HEK293T (cell line): ENCODE measurements at regions not wholly inside any gene's neighbourhood (a gene's known extent, or its start where the extent isn't known, plus 50 kb on each side); places are given as distances from the start of the nearest gene placed in this dataset.
A peak's percentile ranks its signal among the peaks of the same experiment; 100 is the strongest.
"Not testable (repeated sequence)": the region's sequence is repeated elsewhere in the genome, so short reads cannot be mapped to it uniquely, and the experiment has no call there.

ENCODE experiments used
- CTCF ChIA-PET: fragments of 350-600 bp; formaldehyde crosslinking; extraction: SDS; loops from one replicate; lab custom pipeline; 2021; ENCODE audit warnings: antibody characterized with exemption, inconsistent platforms; lab: Yijun Ruan, JAX
- POLR2A ChIA-PET: fragments of 350-600 bp; formaldehyde crosslinking; extraction: SDS; loops from one replicate; lab custom pipeline; 2020; ENCODE audit warnings: antibody characterized with exemption, inconsistent platforms; lab: Yijun Ruan, JAX
- DNase-seq: peaks from one replicate; pipeline ENCODE4 v3.0.0; 2012; ENCODE audit warnings: mixed read lengths; ENCODE audit errors: extremely low spot score
- ARNT ChIP-seq: fragments of 450-650 bp; IDR thresholded peaks from 2 replicates; pipeline ENCODE4 v1.6.1; 2017; ENCODE audit warnings: mild to moderate bottlenecking
- BHLHE40 ChIP-seq: fragments of 450-650 bp; IDR thresholded peaks from 2 replicates; pipeline ENCODE4 v1.6.1; 2016; ENCODE audit warnings: mild to moderate bottlenecking, moderate library complexity, borderline replicate concordance
- CTBP1 ChIP-seq: fragments of 450-650 bp; IDR thresholded peaks from 2 replicates; pipeline ENCODE4 v1.6.1; 2016; ENCODE audit warnings: borderline replicate concordance
- ELF4 ChIP-seq: fragments of 450-650 bp; IDR thresholded peaks from 2 replicates; pipeline ENCODE4 v1.6.1; 2017; ENCODE audit warnings: antibody characterized with exemption
- FOXA1 ChIP-seq: fragments of 450-650 bp; IDR thresholded peaks from 2 replicates; pipeline ENCODE4 v1.6.1; 2016; ENCODE audit warnings: mild to moderate bottlenecking
- FOXK2 ChIP-seq: fragments of 450-650 bp; IDR thresholded peaks from 2 replicates; pipeline ENCODE4 v1.6.1; 2016; ENCODE audit warnings: mild to moderate bottlenecking
- FOXM1 ChIP-seq: fragments of 450-650 bp; IDR thresholded peaks from 2 replicates; pipeline ENCODE4 v1.6.1; 2017; ENCODE audit warnings: mild to moderate bottlenecking, borderline replicate concordance
- HDGF ChIP-seq: fragments of 450-650 bp; IDR thresholded peaks from 2 replicates; pipeline ENCODE4 v1.6.1; 2017; ENCODE audit warnings: antibody characterized with exemption, borderline replicate concordance
- L3MBTL2 ChIP-seq: fragments of 450-650 bp; conservative IDR thresholded peaks from 2 replicates; pipeline ENCODE4 v1.6.1; 2016; ENCODE audit warnings: mild to moderate bottlenecking
- LEF1 ChIP-seq: fragments of 450-650 bp; IDR thresholded peaks from 2 replicates; pipeline ENCODE4 v1.6.1; 2017; ENCODE audit warnings: mild to moderate bottlenecking, borderline replicate concordance
- NFRKB ChIP-seq: fragments of 450-650 bp; IDR thresholded peaks from 2 replicates; pipeline ENCODE4 v1.6.1; 2016; ENCODE audit warnings: mild to moderate bottlenecking, moderate library complexity
- PKNOX1 ChIP-seq: fragments of 450-650 bp; IDR thresholded peaks from 2 replicates; pipeline ENCODE4 v1.6.1; 2016
- SP1 ChIP-seq: fragments of 450-650 bp; IDR thresholded peaks from 2 replicates; pipeline ENCODE4 v1.6.1; 2017
- SUZ12 ChIP-seq: fragments of 450-650 bp; IDR thresholded peaks from 2 replicates; pipeline ENCODE4 v1.6.1; 2016; ENCODE audit warnings: mild to moderate bottlenecking
- TARDBP ChIP-seq: fragments of 450-650 bp; IDR thresholded peaks from 2 replicates; pipeline ENCODE4 v1.6.1; 2016
- ZNF384 ChIP-seq: fragments of 450-650 bp; IDR thresholded peaks from 2 replicates; pipeline ENCODE4 v1.6.1; 2016

GRCh38 chr3:198096015-198096414, 136.0 kb downstream of the LMLN start:
- CTCF ChIA-PET = no interaction called here
- POLR2A ChIA-PET = no interaction called here
- TF ChIP-seq BHLHE40 (no peak), FOXM1 (no peak), LEF1 (no peak), HDGF (no peak), FOXA1 (no peak), FOXK2 (no peak), ARNT (no peak), ZNF384 (no peak), NFRKB (no peak)
- DNase-seq = no peak

- POLR2A ChIA-PET = no interaction called here
- DNase-seq = no peak
- TF ChIP-seq BHLHE40 (no peak), NFRKB (no peak), FOXM1 (no peak), ARNT (no peak), HDGF (no peak), PKNOX1 (no peak), TARDBP (no peak), ZNF384 (no peak), SUZ12 (no peak), LEF1 (no peak), ELF4 (no peak), FOXK2 (no peak), SP1 (no peak)
- CTCF ChIA-PET = no interaction called here
These were observed 137.0 kb downstream of the LMLN start for GRCh38 chr3:198097048-198097447.

- CTCF ChIA-PET, DNase-seq, POLR2A ChIA-PET: not testable (repeated sequence)
These were observed 138.7 kb downstream of the LMLN start for GRCh38 chr3:198098661-198099081.

- POLR2A ChIA-PET, DNase-seq, CTCF ChIA-PET: not testable (repeated sequence)
These were observed 143.1 kb downstream of the LMLN start for GRCh38 chr3:198103070-198103469.

- ChIA-PET CTCF (no interaction called here), POLR2A (no interaction called here)
These were observed 146.2 kb downstream of the LMLN start for GRCh38 chr3:198106265-198106664.

GRCh38 chr3:198107840-198108734, 148.1 kb downstream of the LMLN start:
- ChIA-PET POLR2A (no interaction called here), CTCF (no interaction called here)

More at GRCh38 chr3:198106265-198106664, 146.2 kb downstream of the LMLN start:
- TF ChIP-seq BHLHE40 (no peak), FOXM1 (no peak), SP1 (no peak), CTBP1 (no peak), ZNF384 (no peak), L3MBTL2 (no peak), NFRKB (no peak), TARDBP (no peak), PKNOX1 (no peak), ELF4 (no peak)
- no peak for DNase-seq

More at GRCh38 chr3:198107840-198108734, 148.1 kb downstream of the LMLN start:
- peak; percentile 39 for DNase-seq
- no peak for TF ChIP-seq NFRKB
- TF ChIP-seq L3MBTL2 = no peak
- TF ChIP-seq HDGF = no peak
- TF ChIP-seq SP1 = no peak
- TF ChIP-seq SUZ12 = no peak
- no peak for TF ChIP-seq LEF1
- TF ChIP-seq ZNF384 = no peak
- TF ChIP-seq ELF4 = no peak
- TF ChIP-seq FOXM1 = no peak
- no peak for TF ChIP-seq CTBP1
- TF ChIP-seq FOXK2 = no peak
- no peak for TF ChIP-seq TARDBP
- no peak for TF ChIP-seq ARNT
- no peak for TF ChIP-seq PKNOX1
- no peak for TF ChIP-seq FOXA1
- no peak for TF ChIP-seq BHLHE40
